ENCODE measurements at regions not wholly inside any gene's neighbourhood (a gene's known extent, or its start where the extent isn't known, plus 50 kb on each side); places are given as distances from the start of the nearest gene placed in this dataset.
"Not testable (repeated sequence)": the region's sequence is repeated elsewhere in the genome, so short reads cannot be mapped to it uniquely, and the experiment has no call there.

- DNase-seq (ENCODE audit: low read depth in 2 of 2), result no peak
Measured at GRCh38 chr6:30832864-30833263, 51.5 kb upstream of the DDR1 start.

- no peak for DNase-seq (ENCODE audit: low read depth in 2 of 2)
Measured at GRCh38 chr6:30830438-30830837, 53.9 kb upstream of the DDR1 start.

- no peak for DNase-seq (ENCODE audit: low read depth in 2 of 2)
Measured at GRCh38 chr6:30829639-30830255, 54.6 kb upstream of the DDR1 start.

- DNase-seq (ENCODE audit: low read depth in 2 of 2), result no peak
Measured at GRCh38 chr6:30829033-30829432, 55.3 kb upstream of the DDR1 start.

GRCh38 chr6:30828027-30828962 is 56.0 kb upstream of the DDR1 start:
- DNase-seq (ENCODE audit: low read depth in 2 of 2), result peak; percentile 67 to 81

GRCh38 chr6:30826961-30827342 is 57.4 kb upstream of the DDR1 start:
- DNase-seq (ENCODE audit: low read depth in 2 of 2), result no peak

- DNase-seq (ENCODE audit: low read depth in 2 of 2), result no peak
Measured at GRCh38 chr6:30824698-30825097, 59.6 kb upstream of the DDR1 start.

GRCh38 chr6:30823534-30823865 is 60.8 kb upstream of the DDR1 start:
- DNase-seq (ENCODE audit: low read depth in 2 of 2), result no peak

GRCh38 chr6:30821862-30822784 is 62.2 kb upstream of the DDR1 start:
- no peak for DNase-seq (ENCODE audit: low read depth in 2 of 2)

- no peak for DNase-seq (ENCODE audit: low read depth in 2 of 2)
Measured at GRCh38 chr6:30820193-30820592, 64.1 kb upstream of the DDR1 start.

GRCh38 chr6:30819297-30819917 is 64.9 kb upstream of the DDR1 start:
- no peak for DNase-seq (ENCODE audit: low read depth in 2 of 2)

GRCh38 chr6:30818391-30818841 is 65.9 kb upstream of the DDR1 start:
- no peak for DNase-seq (ENCODE audit: low read depth in 2 of 2)

GRCh38 chr6:30816791-30817739 is 67.3 kb upstream of the DDR1 start:
- DNase-seq (ENCODE audit: low read depth in 2 of 2), result no peak

GRCh38 chr6:30816296-30816695 is 68.0 kb upstream of the DDR1 start:
- not testable (repeated sequence) for DNase-seq (ENCODE audit: low read depth in 2 of 2)

GRCh38 chr6:30815041-30815742 is 69.1 kb upstream of the DDR1 start:
- DNase-seq (ENCODE audit: low read depth in 2 of 2), result not testable (repeated sequence)

GRCh38 chr6:30814146-30815040 is 69.9 kb upstream of the DDR1 start:
- DNase-seq (ENCODE audit: low read depth in 2 of 2), result peak in 1 of 2 donors; percentile 35

GRCh38 chr6:30813631-30814145 is 69.3 kb upstream of the IER3 start:
- DNase-seq (ENCODE audit: low read depth in 2 of 2), result no peak

GRCh38 chr6:30810813-30811339 is 66.5 kb upstream of the IER3 start:
- peak in 1 of 2 donors; percentile 57 for DNase-seq (ENCODE audit: low read depth in 2 of 2)
